SK-N-SH (cell line): ENCODE measurements at regions not wholly inside any gene's neighbourhood (a gene's known extent, or its start where the extent isn't known, plus 50 kb on each side); places are given as distances from the start of the nearest gene placed in this dataset.

Experiments
- CTCF ChIA-PET: fragments of 300-600, 350-600 bp; formaldehyde crosslinking; extraction: SDS; loops from one replicate; lab custom pipeline; 2021; lab: Yijun Ruan, JAX
- POLR2A ChIA-PET: fragments of 350-600 bp; sonication (Branson Sonifier 250); formaldehyde crosslinking; extraction: SDS; loops from one replicate; lab custom pipeline; 2020; ENCODE audit warnings: antibody characterized with exemption, inconsistent platforms; lab: Yijun Ruan, JAX
- DNase-seq: peaks from one replicate; pipeline ENCODE4 v3.0.0; 2012
- H2AFZ ChIP-seq: fragments of 200-600 bp; sonication (generic); 2 replicates; pipeline ENCODE4 v1.8.1; 2016; ENCODE audit warnings: antibody characterized with exemption, mild to moderate bottlenecking, low read depth
- H3F3A ChIP-seq: fragments of 200-600 bp; sonication (generic); replicated peaks from 2 replicates; pipeline ENCODE3; 2016; ENCODE audit warnings: antibody characterized with exemption, mild to moderate bottlenecking; ENCODE audit not compliant: insufficient read depth
- H3K27ac ChIP-seq, 2 experiments: fragments of 200-500 bp in 1 of 2; fragments of 200-600 bp in 1 of 2; sonication (Bioruptor generic) in 1 of 2; sonication (generic), shearing (Covaris generic) in 1 of 2; 2 replicates each; pipeline versions ENCODE4 v1.5.1 to v1.6.1; 2014 to 2016; ENCODE audit warnings: low read depth in 2 of 2, inconsistent platforms in 1 of 2, low read length in 1 of 2, mild to moderate bottlenecking in 1 of 2, mixed read lengths in 1 of 2
- H3K27me3 ChIP-seq: fragments of 200-600 bp; sonication (generic), shearing (Covaris generic); 2 replicates; pipeline ENCODE4 v1.6.1; 2016; ENCODE audit warnings: mixed run types; ENCODE audit not compliant: insufficient read depth
- H3K36me3 ChIP-seq, 2 experiments: fragments of 200-500 bp in 1 of 2; fragments of 200-600 bp in 1 of 2; sonication (Bioruptor generic) in 1 of 2; sonication (generic) in 1 of 2; replicated peaks in 1 of 2; 2 replicates each; pipeline versions ENCODE3 to v1.5.1; 2014 to 2016; ENCODE audit warnings: low read length in 1 of 2, mild to moderate bottlenecking in 1 of 2; ENCODE audit not compliant: insufficient read depth in 2 of 2, control insufficient read depth in 1 of 2
- H3K4me1 ChIP-seq, 2 experiments: fragments of 200-500 bp in 1 of 2; fragments of 200-600 bp in 1 of 2; sonication (Bioruptor generic) in 1 of 2; sonication (generic), shearing (Covaris generic) in 1 of 2; 2 replicates each; pipeline versions ENCODE4 v1.5.1 to v1.6.1; 2014 to 2016; ENCODE audit warnings: low read depth in 1 of 2, low read length in 1 of 2, mixed run types in 1 of 2; ENCODE audit not compliant: insufficient read depth in 2 of 2, control insufficient read depth in 1 of 2
- H3K4me2 ChIP-seq: fragments of 200-600 bp; sonication (generic), shearing (Covaris generic); 2 replicates; pipeline ENCODE4 v1.6.1; 2017; ENCODE audit warnings: mixed run types
- H3K4me3 ChIP-seq, 2 experiments: fragments of 200-500 bp in 1 of 2; fragments of 200-600 bp in 1 of 2; sonication (Bioruptor generic) in 1 of 2; sonication (generic), shearing (Covaris generic) in 1 of 2; 2 replicates each; pipeline versions ENCODE4 v1.5.1 to v1.8.1; 2014 to 2016; ENCODE audit warnings: low read depth in 2 of 2, inconsistent platforms in 1 of 2, low read length in 1 of 2, mild to moderate bottlenecking in 1 of 2, mixed read lengths in 1 of 2, moderate library complexity in 1 of 2
- H3K79me2 ChIP-seq: fragments of 200-600 bp; sonication (generic); 2 replicates; pipeline ENCODE4 v1.8.1; 2017; ENCODE audit warnings: mild to moderate bottlenecking; ENCODE audit not compliant: insufficient read depth
- H3K9ac ChIP-seq: fragments of 200-600 bp; sonication (generic); 2 replicates; pipeline ENCODE4 v1.6.1; 2017; ENCODE audit warnings: mixed run types
- H3K9me2 ChIP-seq: fragments of 200-600 bp; sonication (generic); 2 replicates; pipeline ENCODE4 v1.6.1; 2017; ENCODE audit warnings: mixed run types
- H3K9me3 ChIP-seq: fragments of 200-600 bp; sonication (generic); 2 replicates; pipeline ENCODE4 v1.6.1; 2017; ENCODE audit warnings: mixed run types, mild to moderate bottlenecking, moderate library complexity
- H4K20me1 ChIP-seq: fragments of 200-600 bp; sonication (generic); 2 replicates; pipeline ENCODE4 v1.6.1; 2017; ENCODE audit warnings: mild to moderate bottlenecking, mixed run types; ENCODE audit not compliant: insufficient read depth
- CHD2 ChIP-seq: fragments of 150-350 bp; IDR thresholded peaks from 2 replicates; pipeline ENCODE4 v1.6.1; 2018; ENCODE audit warnings: low read length; ENCODE audit not compliant: partially characterized antibody
- ELF1 ChIP-seq: IDR thresholded peaks from 2 replicates; pipeline ENCODE4 v1.4.0; 2012
- EZH2phosphoT487 ChIP-seq: fragments of 200-600 bp; sonication (generic); IDR thresholded peaks from 2 replicates; pipeline ENCODE4 v1.6.1; 2017; ENCODE audit warnings: low read depth, mixed run types, mild to moderate bottlenecking, antibody characterized with exemption, moderate library complexity, borderline replicate concordance
- FOSL2 ChIP-seq: IDR thresholded peaks from 2 replicates; pipeline ENCODE4 v1.4.0; 2012; ENCODE audit warnings: low read depth, mild to moderate bottlenecking, moderate library complexity, borderline replicate concordance
- GABPA ChIP-seq: IDR thresholded peaks from 2 replicates; pipeline ENCODE4 v1.4.0; 2012; ENCODE audit warnings: low read depth, mild to moderate bottlenecking
- GATA2 ChIP-seq: sonication (generic); formaldehyde crosslinking; IDR thresholded peaks from 2 replicates; pipeline ENCODE4 v1.5.0; 2020; ENCODE audit warnings: mild to moderate bottlenecking, missing genetic modification reagents
- MEF2A ChIP-seq: IDR thresholded peaks from 2 replicates; pipeline ENCODE4 v1.4.0; 2012; ENCODE audit warnings: low read depth, borderline replicate concordance
- NFIC ChIP-seq: IDR thresholded peaks from 2 replicates; pipeline ENCODE4 v1.4.0; 2012; ENCODE audit warnings: borderline replicate concordance
- RAD21 ChIP-seq: IDR thresholded peaks from 2 replicates; pipeline ENCODE4 v1.6.1; 2012; ENCODE audit warnings: mild to moderate bottlenecking, low read length
- RCOR1 ChIP-seq: fragments of 150-350 bp; IDR thresholded peaks from 2 replicates; pipeline ENCODE4 v1.6.1; 2017; ENCODE audit warnings: antibody characterized with exemption, low read length
- YY1 ChIP-seq: IDR thresholded peaks from 2 replicates; pipeline ENCODE4 v1.4.0; 2012; ENCODE audit warnings: low read depth, mild to moderate bottlenecking
- WGBS: methylation state at CpG from one replicate; pipeline ENCODE4 v1.1.6; 2017; ENCODE audit warnings: low lambda C conversion rate; 5-methylcytosine and 5-hydroxymethylcytosine counted together
- TF ChIP-seq, protein P1 (sequence below): IDR thresholded peaks from 2 replicates; pipeline ENCODE4 v1.6.1; 2012; ENCODE audit warnings: mild to moderate bottlenecking, low read depth, low read length, moderate library complexity
- TF ChIP-seq, protein P2 (sequence below): fragments of 200-600 bp; sonication (generic); IDR thresholded peaks from 2 replicates; pipeline ENCODE4 v1.6.1; 2017; ENCODE audit warnings: antibody characterized with exemption, mild to moderate bottlenecking, moderate library complexity
- TF ChIP-seq, protein P3 (sequence below): IDR thresholded peaks from 2 replicates; pipeline ENCODE4 v1.4.0; 2012; ENCODE audit warnings: low read depth, borderline replicate concordance

DNA sequence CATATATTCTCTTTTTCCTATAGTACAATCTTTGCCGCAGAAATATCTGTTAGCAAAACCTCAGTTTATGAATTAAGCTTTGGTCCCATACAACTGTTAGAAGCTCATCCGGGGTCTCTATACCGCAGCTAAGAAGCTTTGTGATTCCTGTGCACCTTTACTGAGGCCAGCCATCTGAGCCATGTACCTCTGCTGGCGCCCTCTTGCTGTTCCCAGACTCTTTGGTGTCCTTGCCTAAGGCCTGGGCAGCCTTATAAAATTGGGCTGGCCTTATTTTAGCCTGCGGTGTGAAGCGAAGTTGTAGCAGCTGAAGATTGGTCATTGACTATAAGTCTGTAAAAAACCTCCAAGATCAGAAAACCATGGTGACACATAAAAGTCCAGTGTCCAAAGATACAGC is 1135.1 kb upstream of the CHAC2 start:
- WGBS: 31% methylated on average over 6 of the region's 6 CpGs
- CTCF ChIA-PET: no interaction called here

DNA sequence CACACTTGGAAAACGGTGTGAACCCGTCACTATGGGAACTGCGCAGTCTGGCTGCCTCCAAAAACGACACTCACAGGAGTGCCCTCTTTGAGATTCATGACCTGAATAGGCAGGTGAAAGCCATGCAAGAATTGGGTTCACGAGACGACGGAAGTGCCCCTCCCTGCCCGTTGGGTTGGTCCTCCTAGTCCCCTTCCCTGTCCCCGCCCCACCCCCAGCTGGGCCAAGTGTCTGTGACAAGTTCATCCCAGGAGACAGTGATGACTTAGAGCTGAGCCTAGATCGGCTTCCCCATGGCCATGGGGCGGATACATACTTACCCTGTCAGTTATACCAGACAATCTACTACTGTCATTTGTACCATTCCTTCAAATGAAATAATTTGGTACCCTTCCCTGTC is 1137.7 kb upstream of the CHAC2 start:
- Histone ChIP-seq H3K36me3 (no peaks in the 10 kb centered on the region), H3F3A (no peaks in the 10 kb centered on the region), H2AFZ (no peak overlapping the region), H3K27ac (no peak overlapping the region), H3K4me1 (no peaks in the 10 kb centered on the region), H3K79me2 (no peaks in the 10 kb centered on the region; the same call in 1 of the 2 replicates), H3K4me3 (no peak overlapping the region), H3K9me3 (no peaks in the 10 kb centered on the region), H4K20me1 (no peaks in the 10 kb centered on the region), H3K9me2 (no peaks in the 10 kb centered on the region), H3K27me3 (no peaks in the 10 kb centered on the region), H3K9ac (no peak overlapping the region), H3K4me2 (no peak overlapping the region)
- TF ChIP-seq, protein P1, sequence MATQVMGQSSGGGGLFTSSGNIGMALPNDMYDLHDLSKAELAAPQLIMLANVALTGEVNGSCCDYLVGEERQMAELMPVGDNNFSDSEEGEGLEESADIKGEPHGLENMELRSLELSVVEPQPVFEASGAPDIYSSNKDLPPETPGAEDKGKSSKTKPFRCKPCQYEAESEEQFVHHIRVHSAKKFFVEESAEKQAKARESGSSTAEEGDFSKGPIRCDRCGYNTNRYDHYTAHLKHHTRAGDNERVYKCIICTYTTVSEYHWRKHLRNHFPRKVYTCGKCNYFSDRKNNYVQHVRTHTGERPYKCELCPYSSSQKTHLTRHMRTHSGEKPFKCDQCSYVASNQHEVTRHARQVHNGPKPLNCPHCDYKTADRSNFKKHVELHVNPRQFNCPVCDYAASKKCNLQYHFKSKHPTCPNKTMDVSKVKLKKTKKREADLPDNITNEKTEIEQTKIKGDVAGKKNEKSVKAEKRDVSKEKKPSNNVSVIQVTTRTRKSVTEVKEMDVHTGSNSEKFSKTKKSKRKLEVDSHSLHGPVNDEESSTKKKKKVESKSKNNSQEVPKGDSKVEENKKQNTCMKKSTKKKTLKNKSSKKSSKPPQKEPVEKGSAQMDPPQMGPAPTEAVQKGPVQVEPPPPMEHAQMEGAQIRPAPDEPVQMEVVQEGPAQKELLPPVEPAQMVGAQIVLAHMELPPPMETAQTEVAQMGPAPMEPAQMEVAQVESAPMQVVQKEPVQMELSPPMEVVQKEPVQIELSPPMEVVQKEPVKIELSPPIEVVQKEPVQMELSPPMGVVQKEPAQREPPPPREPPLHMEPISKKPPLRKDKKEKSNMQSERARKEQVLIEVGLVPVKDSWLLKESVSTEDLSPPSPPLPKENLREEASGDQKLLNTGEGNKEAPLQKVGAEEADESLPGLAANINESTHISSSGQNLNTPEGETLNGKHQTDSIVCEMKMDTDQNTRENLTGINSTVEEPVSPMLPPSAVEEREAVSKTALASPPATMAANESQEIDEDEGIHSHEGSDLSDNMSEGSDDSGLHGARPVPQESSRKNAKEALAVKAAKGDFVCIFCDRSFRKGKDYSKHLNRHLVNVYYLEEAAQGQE: no peak
- TF ChIP-seq, protein P2, sequence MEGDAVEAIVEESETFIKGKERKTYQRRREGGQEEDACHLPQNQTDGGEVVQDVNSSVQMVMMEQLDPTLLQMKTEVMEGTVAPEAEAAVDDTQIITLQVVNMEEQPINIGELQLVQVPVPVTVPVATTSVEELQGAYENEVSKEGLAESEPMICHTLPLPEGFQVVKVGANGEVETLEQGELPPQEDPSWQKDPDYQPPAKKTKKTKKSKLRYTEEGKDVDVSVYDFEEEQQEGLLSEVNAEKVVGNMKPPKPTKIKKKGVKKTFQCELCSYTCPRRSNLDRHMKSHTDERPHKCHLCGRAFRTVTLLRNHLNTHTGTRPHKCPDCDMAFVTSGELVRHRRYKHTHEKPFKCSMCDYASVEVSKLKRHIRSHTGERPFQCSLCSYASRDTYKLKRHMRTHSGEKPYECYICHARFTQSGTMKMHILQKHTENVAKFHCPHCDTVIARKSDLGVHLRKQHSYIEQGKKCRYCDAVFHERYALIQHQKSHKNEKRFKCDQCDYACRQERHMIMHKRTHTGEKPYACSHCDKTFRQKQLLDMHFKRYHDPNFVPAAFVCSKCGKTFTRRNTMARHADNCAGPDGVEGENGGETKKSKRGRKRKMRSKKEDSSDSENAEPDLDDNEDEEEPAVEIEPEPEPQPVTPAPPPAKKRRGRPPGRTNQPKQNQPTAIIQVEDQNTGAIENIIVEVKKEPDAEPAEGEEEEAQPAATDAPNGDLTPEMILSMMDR: no peak
- TF ChIP-seq EZH2phosphoT487: no peak
- DNase-seq: no peak
- 23% methylated on average over 11 of the region's 11 CpGs for WGBS
- ChIA-PET CTCF (no interaction called here), POLR2A (no interaction called here)

More for the DNA sequence above, 1135.1 kb upstream of the CHAC2 start:
- POLR2A ChIA-PET: no interaction called here
- no peak overlapping the region for H3K27ac ChIP-seq
- H3K27me3 ChIP-seq: no peaks in the 10 kb centered on the region
- TF ChIP-seq FOSL2 (no peak), GATA2 (CRISPR knock-in tag) (no peak), CHD2 (no peak), MEF2A (no peak), NFIC (no peak), RAD21 (no peak), EZH2phosphoT487 (no peak), GABPA (no peak), ELF1 (no peak), YY1 (no peak), RCOR1 (no peak)
- TF ChIP-seq, protein P3, sequence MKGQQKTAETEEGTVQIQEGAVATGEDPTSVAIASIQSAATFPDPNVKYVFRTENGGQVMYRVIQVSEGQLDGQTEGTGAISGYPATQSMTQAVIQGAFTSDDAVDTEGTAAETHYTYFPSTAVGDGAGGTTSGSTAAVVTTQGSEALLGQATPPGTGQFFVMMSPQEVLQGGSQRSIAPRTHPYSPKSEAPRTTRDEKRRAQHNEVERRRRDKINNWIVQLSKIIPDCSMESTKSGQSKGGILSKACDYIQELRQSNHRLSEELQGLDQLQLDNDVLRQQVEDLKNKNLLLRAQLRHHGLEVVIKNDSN: no peak
- TF ChIP-seq, all 33 proteins: peak for 0
- Histone ChIP-seq H3K4me2 (no peak overlapping the region), H3K9ac (no peak overlapping the region), H2AFZ (no peak overlapping the region), H3F3A (no peaks in the 10 kb centered on the region), H3K9me3 (no peaks in the 10 kb centered on the region), H3K4me3 (no peak overlapping the region), H4K20me1 (no peaks in the 10 kb centered on the region), H3K36me3 (no peaks in the 10 kb centered on the region), H3K9me2 (no peaks in the 10 kb centered on the region), H3K4me1 (no peaks in the 10 kb centered on the region), H3K79me2 (no peaks in the 10 kb centered on the region)
- no peak for DNase-seq
